ENCODE measurements at regions not wholly inside any gene's neighbourhood (a gene's known extent, or its start where the extent isn't known, plus 50 kb on each side); places are given as distances from the start of the nearest gene placed in this dataset.

DNA sequence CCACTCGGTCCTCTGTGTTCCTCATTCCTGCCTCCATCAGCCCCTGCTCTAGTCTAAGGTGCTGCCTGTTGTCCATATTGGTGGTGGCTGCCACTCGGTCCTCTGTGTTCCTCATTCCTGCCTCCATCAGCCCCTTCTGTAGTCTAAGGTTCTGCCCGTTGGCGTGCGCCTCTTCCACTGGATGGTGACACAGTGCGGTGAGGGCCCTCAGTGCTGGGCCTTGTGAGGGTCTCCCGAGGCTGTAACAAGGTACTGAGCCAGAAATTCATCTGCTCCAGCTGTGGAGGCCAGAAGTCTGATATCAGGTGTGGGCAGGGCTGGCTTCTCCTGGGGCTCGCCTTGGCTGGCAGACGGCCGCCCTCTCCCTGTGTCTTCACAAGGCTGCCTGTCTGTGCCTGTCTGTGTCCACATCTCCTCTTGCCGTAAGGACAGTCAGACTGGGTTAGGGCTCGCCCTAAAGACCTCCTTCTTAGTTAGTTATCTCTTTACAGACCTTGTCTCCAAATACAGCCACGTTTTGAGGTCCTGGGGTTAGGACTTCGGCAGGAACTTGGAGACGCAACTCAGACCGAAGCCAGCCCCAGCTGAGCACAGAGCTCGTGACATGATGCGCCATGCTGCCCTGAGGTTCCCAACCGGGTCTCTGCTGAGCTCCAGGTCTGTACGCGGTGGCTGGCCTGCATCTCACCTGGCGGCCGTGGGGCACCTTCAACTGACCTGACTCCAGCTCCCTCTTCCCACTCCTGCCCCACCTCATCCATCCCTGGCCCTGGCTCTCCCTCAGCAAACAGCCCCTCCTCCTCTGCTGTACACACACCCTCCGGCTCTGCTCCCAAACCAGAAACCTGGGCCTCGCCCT is 181.4 kb upstream of the SHH start:
- TF ChIP-seq, protein P1, sequence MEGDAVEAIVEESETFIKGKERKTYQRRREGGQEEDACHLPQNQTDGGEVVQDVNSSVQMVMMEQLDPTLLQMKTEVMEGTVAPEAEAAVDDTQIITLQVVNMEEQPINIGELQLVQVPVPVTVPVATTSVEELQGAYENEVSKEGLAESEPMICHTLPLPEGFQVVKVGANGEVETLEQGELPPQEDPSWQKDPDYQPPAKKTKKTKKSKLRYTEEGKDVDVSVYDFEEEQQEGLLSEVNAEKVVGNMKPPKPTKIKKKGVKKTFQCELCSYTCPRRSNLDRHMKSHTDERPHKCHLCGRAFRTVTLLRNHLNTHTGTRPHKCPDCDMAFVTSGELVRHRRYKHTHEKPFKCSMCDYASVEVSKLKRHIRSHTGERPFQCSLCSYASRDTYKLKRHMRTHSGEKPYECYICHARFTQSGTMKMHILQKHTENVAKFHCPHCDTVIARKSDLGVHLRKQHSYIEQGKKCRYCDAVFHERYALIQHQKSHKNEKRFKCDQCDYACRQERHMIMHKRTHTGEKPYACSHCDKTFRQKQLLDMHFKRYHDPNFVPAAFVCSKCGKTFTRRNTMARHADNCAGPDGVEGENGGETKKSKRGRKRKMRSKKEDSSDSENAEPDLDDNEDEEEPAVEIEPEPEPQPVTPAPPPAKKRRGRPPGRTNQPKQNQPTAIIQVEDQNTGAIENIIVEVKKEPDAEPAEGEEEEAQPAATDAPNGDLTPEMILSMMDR (IDR thresholded peaks at IDR 0.05; ENCODE audit: low read depth, low read length, missing input control) = no peak
- TF ChIP-seq HNF4A (conservative IDR thresholded peaks at IDR 0.05) (no peak), TAF1 (conservative IDR thresholded peaks at IDR 0.05) (no peak), RXRA (IDR thresholded peaks at IDR 0.05) (no peak), SP1 (IDR thresholded peaks at IDR 0.05) (no peak), RAD21 (IDR thresholded peaks at IDR 0.05) (no peak), JUND (IDR thresholded peaks at IDR 0.05) (no peak), NR2F2 (IDR thresholded peaks at IDR 0.05) (no peak)
- TF ChIP-seq, protein P2, sequence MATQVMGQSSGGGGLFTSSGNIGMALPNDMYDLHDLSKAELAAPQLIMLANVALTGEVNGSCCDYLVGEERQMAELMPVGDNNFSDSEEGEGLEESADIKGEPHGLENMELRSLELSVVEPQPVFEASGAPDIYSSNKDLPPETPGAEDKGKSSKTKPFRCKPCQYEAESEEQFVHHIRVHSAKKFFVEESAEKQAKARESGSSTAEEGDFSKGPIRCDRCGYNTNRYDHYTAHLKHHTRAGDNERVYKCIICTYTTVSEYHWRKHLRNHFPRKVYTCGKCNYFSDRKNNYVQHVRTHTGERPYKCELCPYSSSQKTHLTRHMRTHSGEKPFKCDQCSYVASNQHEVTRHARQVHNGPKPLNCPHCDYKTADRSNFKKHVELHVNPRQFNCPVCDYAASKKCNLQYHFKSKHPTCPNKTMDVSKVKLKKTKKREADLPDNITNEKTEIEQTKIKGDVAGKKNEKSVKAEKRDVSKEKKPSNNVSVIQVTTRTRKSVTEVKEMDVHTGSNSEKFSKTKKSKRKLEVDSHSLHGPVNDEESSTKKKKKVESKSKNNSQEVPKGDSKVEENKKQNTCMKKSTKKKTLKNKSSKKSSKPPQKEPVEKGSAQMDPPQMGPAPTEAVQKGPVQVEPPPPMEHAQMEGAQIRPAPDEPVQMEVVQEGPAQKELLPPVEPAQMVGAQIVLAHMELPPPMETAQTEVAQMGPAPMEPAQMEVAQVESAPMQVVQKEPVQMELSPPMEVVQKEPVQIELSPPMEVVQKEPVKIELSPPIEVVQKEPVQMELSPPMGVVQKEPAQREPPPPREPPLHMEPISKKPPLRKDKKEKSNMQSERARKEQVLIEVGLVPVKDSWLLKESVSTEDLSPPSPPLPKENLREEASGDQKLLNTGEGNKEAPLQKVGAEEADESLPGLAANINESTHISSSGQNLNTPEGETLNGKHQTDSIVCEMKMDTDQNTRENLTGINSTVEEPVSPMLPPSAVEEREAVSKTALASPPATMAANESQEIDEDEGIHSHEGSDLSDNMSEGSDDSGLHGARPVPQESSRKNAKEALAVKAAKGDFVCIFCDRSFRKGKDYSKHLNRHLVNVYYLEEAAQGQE (IDR thresholded peaks at IDR 0.05) = no peak
- TF ChIP-seq, protein P3, sequence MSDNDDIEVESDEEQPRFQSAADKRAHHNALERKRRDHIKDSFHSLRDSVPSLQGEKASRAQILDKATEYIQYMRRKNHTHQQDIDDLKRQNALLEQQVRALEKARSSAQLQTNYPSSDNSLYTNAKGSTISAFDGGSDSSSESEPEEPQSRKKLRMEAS (IDR thresholded peaks at IDR 0.05) = no peak
